OCI-LY7 (cell line): ENCODE measurements at regions not wholly inside any gene's neighbourhood (a gene's known extent, or its start where the extent isn't known, plus 50 kb on each side); places are given as distances from the start of the nearest gene placed in this dataset.

Experiments
- BruUV-seq: library from RNA; stranded (reverse); fragments of 400-500 nt; replicated peaks from 2 replicates; lab custom pipeline; 2021; lab: Mats Ljungman, UMichigan
- CTCF ChIA-PET: fragments of 300-600 bp; sonication (Branson Sonifier 250); formaldehyde crosslinking; loops from one replicate; lab custom pipeline; 2022; ENCODE audit warnings: antibody characterized with exemption; ENCODE audit not compliant: unreplicated experiment; lab: Charles Lee
- POLR2A ChIA-PET: fragments of 300-600 bp; sonication (Branson Sonifier 250); formaldehyde crosslinking; loops from one replicate; lab custom pipeline; 2022; ENCODE audit warnings: antibody characterized with exemption; lab: Charles Lee
- DNase-seq: peaks from one replicate; pipeline ENCODE4 v3.0.0-alpha.2; 2015; ENCODE audit warnings: low spot score
- H2AFZ ChIP-seq: fragments of 200-600 bp; sonication (generic), shearing (Covaris generic); 2 replicates; pipeline ENCODE4 v1.6.1; 2014; ENCODE audit warnings: mild to moderate bottlenecking, antibody characterized with exemption, low read length, moderate library complexity
- H3K27ac ChIP-seq: fragments of 200-600 bp; sonication (generic); 2 replicates; pipeline ENCODE4 v1.5.1; 2014; ENCODE audit warnings: mixed run types, low read depth, mild to moderate bottlenecking, moderate library complexity, low read length, inconsistent platforms; ENCODE audit not compliant: poor library complexity, severe bottlenecking
- H3K36me3 ChIP-seq: fragments of 200-600 bp; sonication (generic); 2 replicates; pipeline ENCODE4 v1.6.1; 2014; ENCODE audit warnings: mild to moderate bottlenecking, antibody characterized with exemption, low read length, moderate library complexity, mixed read lengths; ENCODE audit not compliant: insufficient read depth
- H3K4me1 ChIP-seq: fragments of 200-600 bp; sonication (generic); 2 replicates; pipeline ENCODE4 v1.5.1; 2014; ENCODE audit warnings: mild to moderate bottlenecking, low read length; ENCODE audit not compliant: insufficient read depth, poor library complexity, severe bottlenecking
- H3K4me2 ChIP-seq: fragments of 200-600 bp; sonication (generic); 2 replicates; pipeline ENCODE4 v1.6.1; 2014; ENCODE audit warnings: mild to moderate bottlenecking, low read length
- H3K4me3 ChIP-seq: fragments of 200-600 bp; sonication (generic); 2 replicates; pipeline ENCODE4 v1.5.1; 2014; ENCODE audit warnings: mild to moderate bottlenecking, low read depth, low read length; ENCODE audit not compliant: poor library complexity, severe bottlenecking
- H3K79me2 ChIP-seq: fragments of 200-600 bp; sonication (generic); 2 replicates; pipeline ENCODE4 v1.6.1; 2016; ENCODE audit warnings: low read depth, mild to moderate bottlenecking, low read length, moderate library complexity, mixed read lengths; ENCODE audit not compliant: insufficient read depth
- H3K9me2 ChIP-seq: fragments of 200-600 bp; sonication (generic); 2 replicates; pipeline ENCODE4 v1.6.1; 2016; ENCODE audit warnings: mild to moderate bottlenecking, low read length, mixed read lengths; ENCODE audit not compliant: insufficient read depth
- H3K9me3 ChIP-seq: fragments of 200-600 bp; sonication (generic); 2 replicates; pipeline ENCODE4 v1.6.1; 2014; ENCODE audit warnings: mild to moderate bottlenecking, mixed run types, low read length, mixed read lengths
- H4K20me1 ChIP-seq: fragments of 200-600 bp; sonication (generic); 2 replicates; pipeline ENCODE4 v1.6.1; 2014; ENCODE audit warnings: mild to moderate bottlenecking, antibody characterized with exemption, low read length, moderate library complexity, mixed read lengths; ENCODE audit not compliant: insufficient read depth
- EZH2phosphoT487 ChIP-seq: fragments of 200-600 bp; sonication (generic); IDR thresholded peaks from 2 replicates; pipeline ENCODE4 v1.6.1; 2018; ENCODE audit warnings: low read depth, borderline replicate concordance, mild to moderate bottlenecking, mixed run types, antibody characterized with exemption, low read length, moderate library complexity, mixed read lengths
- intact Hi-C: fragments of 100-400 bp; cut with micrococcal nuclease; formaldehyde crosslinking; loops from one replicate; pipeline ENCODE4 v1.10.0; 2022; ENCODE audit not compliant: unreplicated experiment
- TF ChIP-seq, protein P1 (sequence below): fragments of 200-600 bp; sonication (generic); conservative IDR thresholded peaks from 2 replicates; pipeline ENCODE4 v1.5.1; 2014; ENCODE audit warnings: mild to moderate bottlenecking, antibody characterized with exemption, low read length, moderate library complexity, mixed read lengths

DNA sequence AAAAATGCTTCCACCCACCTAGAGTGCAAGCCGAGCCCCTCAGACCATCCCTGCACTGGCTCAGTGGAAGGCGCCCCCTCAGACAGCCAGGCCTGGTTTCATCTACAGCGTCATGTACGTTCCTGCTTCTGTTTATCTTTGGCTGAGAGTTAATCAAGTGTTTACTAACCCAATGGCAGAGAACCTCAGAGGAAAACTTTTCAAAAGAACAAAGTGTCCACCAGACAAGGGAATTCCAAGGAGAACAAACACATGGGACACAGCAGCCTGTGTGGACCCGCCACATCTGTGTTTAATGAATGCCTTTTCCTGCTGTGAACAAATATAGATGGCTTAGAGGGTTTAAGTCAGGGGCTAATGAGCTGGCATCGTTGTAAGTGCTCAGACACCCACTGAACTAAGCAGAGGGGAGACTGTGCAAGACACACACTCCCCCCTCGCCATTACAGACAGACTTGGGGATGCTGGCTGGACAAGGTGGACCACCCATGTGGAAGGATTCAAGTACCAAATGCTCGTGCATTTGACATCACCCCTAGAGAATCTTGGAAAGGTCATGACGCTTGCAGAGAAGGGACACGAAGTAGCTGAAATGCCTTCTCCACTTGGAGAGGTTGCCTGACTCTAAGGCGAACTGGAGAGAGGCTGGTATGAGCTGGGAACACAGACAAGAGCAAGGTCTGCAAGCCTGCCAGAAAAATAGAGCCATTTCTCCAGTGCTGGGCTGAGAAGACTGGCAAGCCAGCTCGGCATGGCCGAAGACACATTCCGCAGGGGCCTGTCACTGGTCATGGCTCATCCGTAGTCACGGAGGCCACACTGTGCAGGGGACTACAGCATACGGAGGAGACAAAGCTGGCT, 53.5 kb upstream of the NXT1 start:
- H3K4me1 ChIP-seq, result no peaks in the 10 kb centered on the region
- no peaks in the 10 kb centered on the region for H4K20me1 ChIP-seq
- POLR2A ChIA-PET, result no interaction called here
- no peaks in the 10 kb centered on the region for H3K9me3 ChIP-seq
- intact Hi-C loops, result no loop called here
- DNase-seq, result no peak
- TF ChIP-seq, protein P1, sequence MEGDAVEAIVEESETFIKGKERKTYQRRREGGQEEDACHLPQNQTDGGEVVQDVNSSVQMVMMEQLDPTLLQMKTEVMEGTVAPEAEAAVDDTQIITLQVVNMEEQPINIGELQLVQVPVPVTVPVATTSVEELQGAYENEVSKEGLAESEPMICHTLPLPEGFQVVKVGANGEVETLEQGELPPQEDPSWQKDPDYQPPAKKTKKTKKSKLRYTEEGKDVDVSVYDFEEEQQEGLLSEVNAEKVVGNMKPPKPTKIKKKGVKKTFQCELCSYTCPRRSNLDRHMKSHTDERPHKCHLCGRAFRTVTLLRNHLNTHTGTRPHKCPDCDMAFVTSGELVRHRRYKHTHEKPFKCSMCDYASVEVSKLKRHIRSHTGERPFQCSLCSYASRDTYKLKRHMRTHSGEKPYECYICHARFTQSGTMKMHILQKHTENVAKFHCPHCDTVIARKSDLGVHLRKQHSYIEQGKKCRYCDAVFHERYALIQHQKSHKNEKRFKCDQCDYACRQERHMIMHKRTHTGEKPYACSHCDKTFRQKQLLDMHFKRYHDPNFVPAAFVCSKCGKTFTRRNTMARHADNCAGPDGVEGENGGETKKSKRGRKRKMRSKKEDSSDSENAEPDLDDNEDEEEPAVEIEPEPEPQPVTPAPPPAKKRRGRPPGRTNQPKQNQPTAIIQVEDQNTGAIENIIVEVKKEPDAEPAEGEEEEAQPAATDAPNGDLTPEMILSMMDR, result no peak
- no peak for TF ChIP-seq EZH2phosphoT487
- CTCF ChIA-PET, result no interaction called here
- BruUV-seq, result no TSS peak
- H3K79me2 ChIP-seq, result no peaks in the 10 kb centered on the region
- H2AFZ ChIP-seq, result no peak overlapping the region
- no peak overlapping the region for H3K4me3 ChIP-seq
- no peak overlapping the region for H3K4me2 ChIP-seq
- H3K36me3 ChIP-seq, result no peaks in the 10 kb centered on the region
- H3K27ac ChIP-seq, result no peak overlapping the region
- no peaks in the 10 kb centered on the region for H3K9me2 ChIP-seq

DNA sequence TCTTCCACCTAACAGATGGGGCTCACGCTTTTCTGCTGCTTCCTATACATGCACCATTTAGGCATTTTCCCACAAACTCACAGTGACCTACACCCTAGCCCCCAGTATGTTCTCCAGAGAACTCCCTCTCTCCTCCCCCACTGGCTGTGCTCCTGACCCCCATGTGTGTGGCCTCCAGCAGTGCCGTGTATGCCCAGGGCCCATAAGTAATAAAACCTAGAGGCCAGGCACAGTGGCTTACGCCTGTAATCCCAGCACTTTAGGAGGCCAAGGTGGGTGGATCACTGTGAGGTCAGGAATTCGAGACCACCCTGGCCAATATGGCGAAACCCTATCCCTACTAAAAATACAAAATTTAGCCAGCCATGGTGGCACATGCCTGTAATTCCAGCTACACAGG, 54.7 kb upstream of the NXT1 start:
- TF ChIP-seq, protein P1, result no peak
- TF ChIP-seq EZH2phosphoT487, result no peak
- no TSS peak for BruUV-seq
- Histone ChIP-seq H3K79me2 (no peaks in the 10 kb centered on the region), H3K4me3 (no peak overlapping the region), H2AFZ (no peak overlapping the region), H3K9me2 (no peaks in the 10 kb centered on the region), H3K9me3 (no peaks in the 10 kb centered on the region), H3K27ac (no peak overlapping the region), H3K4me2 (no peak overlapping the region), H3K4me1 (no peaks in the 10 kb centered on the region), H4K20me1 (no peaks in the 10 kb centered on the region), H3K36me3 (no peaks in the 10 kb centered on the region)
- DNase-seq, result no peak
- POLR2A ChIA-PET, result no interaction called here
- CTCF ChIA-PET, result no interaction called here
- intact Hi-C loops, result no loop called here

DNA sequence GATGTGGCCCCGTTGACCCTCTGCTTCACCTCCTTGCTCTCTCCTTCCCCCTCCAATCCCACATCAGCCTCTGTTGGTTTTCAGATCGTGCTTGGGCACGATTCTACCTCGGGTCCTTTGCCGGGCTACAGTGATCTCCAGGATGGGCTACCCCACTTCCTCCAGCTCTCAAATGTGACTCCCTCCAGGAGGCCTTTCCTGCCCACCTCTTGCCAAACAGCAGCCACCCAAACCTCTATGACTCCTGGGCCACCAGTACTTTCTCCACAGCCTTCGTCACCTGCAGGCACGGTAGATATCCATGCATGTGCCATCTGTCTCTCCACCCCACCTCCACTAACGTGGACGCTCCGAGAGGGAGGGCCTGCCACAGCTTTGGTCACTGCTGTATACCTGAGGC, 55.9 kb upstream of the NXT1 start:
- CTCF ChIA-PET, result no interaction called here
- H3K27ac ChIP-seq, result no peak overlapping the region
- H3K9me2 ChIP-seq, result no peaks in the 10 kb centered on the region
- TF ChIP-seq, protein P1, result no peak
- no peak for TF ChIP-seq EZH2phosphoT487
- no peak for DNase-seq
- H3K4me2 ChIP-seq, result no peak overlapping the region
- H3K4me1 ChIP-seq, result no peaks in the 10 kb centered on the region
- no peak overlapping the region for H3K4me3 ChIP-seq
- no peaks in the 10 kb centered on the region for H4K20me1 ChIP-seq
- no peak overlapping the region for H2AFZ ChIP-seq
- no TSS peak for BruUV-seq
- POLR2A ChIA-PET, result no interaction called here
- no peaks in the 10 kb centered on the region for H3K9me3 ChIP-seq
- H3K79me2 ChIP-seq, result no peaks in the 10 kb centered on the region
- H3K36me3 ChIP-seq, result no peaks in the 10 kb centered on the region
- intact Hi-C loops, result no loop called here
